Transverse colon (tissue), 3 donors: ENCODE measurements at regions not wholly inside any gene's neighbourhood (a gene's known extent, or its start where the extent isn't known, plus 50 kb on each side); places are given as distances from the start of the nearest gene placed in this dataset.

Source experiments
- CTCF ChIP-seq, 5 experiments: fragments of 200-600 bp in 3 of 5; fragments of 450-650 bp in 2 of 5; sonication (generic) in 3 of 5; IDR thresholded peaks; 1 replicate in 2 of 5; 2 replicates in 3 of 5; pipeline ENCODE4 v1.5.1; 2016 to 2017; ENCODE audit warnings: antibody characterized with exemption in 5 of 5, inconsistent platforms in 3 of 5, mild to moderate bottlenecking in 2 of 5, moderate library complexity in 1 of 5
- EP300 ChIP-seq: sonication (generic); formaldehyde crosslinking; IDR thresholded peaks from one replicate; pipeline ENCODE4 v1.6.1; 2017; ENCODE audit warnings: antibody characterized with exemption, low read depth

GRCh38 chr5:179494774-179495526 lies 55.4 kb upstream of the RUFY1 start:
- no peak for TF ChIP-seq EP300
- no peak for TF ChIP-seq CTCF (IDR thresholded peaks at IDR 0.05)
